ENCODE measurements at regions not wholly inside any gene's neighbourhood (a gene's known extent, or its start where the extent isn't known, plus 50 kb on each side); places are given as distances from the start of the nearest gene placed in this dataset.

- no peak for DNase-seq (ENCODE audit: low read depth)
- H3K4me3 ChIP-seq (ENCODE audit: low read length), result no peak overlapping the region
- no peak for TF ChIP-seq CTCF (IDR thresholded peaks at IDR 0.05; ENCODE audit: insufficient read depth, low read depth, low read length, missing control alignments)
These were observed 191.2 kb upstream of the KLF6 start for GRCh38 chr10:3976171-3976570.

GRCh38 chr10:3975016-3975415 lies 190.0 kb upstream of the KLF6 start:
- DNase-seq (ENCODE audit: low read depth), result no peak
- H3K4me3 ChIP-seq (ENCODE audit: low read length), result no peak overlapping the region
- no peak for TF ChIP-seq CTCF (IDR thresholded peaks at IDR 0.05; ENCODE audit: insufficient read depth, low read depth, low read length, missing control alignments)

GRCh38 chr10:3972460-3973301 lies 187.7 kb upstream of the KLF6 start:
- DNase-seq (ENCODE audit: low read depth), result no peak
- no peak overlapping the region for H3K4me3 ChIP-seq (ENCODE audit: low read length)
- TF ChIP-seq CTCF (IDR thresholded peaks at IDR 0.05; ENCODE audit: insufficient read depth, low read depth, low read length, missing control alignments), result no peak

GRCh38 chr10:3971713-3972112 lies 186.7 kb upstream of the KLF6 start:
- DNase-seq (ENCODE audit: low read depth), result no peak
- no peak for TF ChIP-seq CTCF (IDR thresholded peaks at IDR 0.05; ENCODE audit: insufficient read depth, low read depth, low read length, missing control alignments)
- H3K4me3 ChIP-seq (ENCODE audit: low read length), result no peak overlapping the region

- H3K4me3 ChIP-seq (ENCODE audit: low read length), result no peak overlapping the region
- no peak for TF ChIP-seq CTCF (IDR thresholded peaks at IDR 0.05; ENCODE audit: insufficient read depth, low read depth, low read length, missing control alignments)
- peak; percentile 89 for DNase-seq (ENCODE audit: low read depth)
These were observed 185.1 kb upstream of the KLF6 start for GRCh38 chr10:3969876-3970666.

- no peak for TF ChIP-seq CTCF (IDR thresholded peaks at IDR 0.05; ENCODE audit: insufficient read depth, low read depth, low read length, missing control alignments)
- no peak overlapping the region for H3K4me3 ChIP-seq (ENCODE audit: low read length)
- no peak for DNase-seq (ENCODE audit: low read depth)
These were observed 183.7 kb upstream of the KLF6 start for GRCh38 chr10:3968727-3969126.
